ENCODE measurements at regions not wholly inside any gene's neighbourhood (a gene's known extent, or its start where the extent isn't known, plus 50 kb on each side); places are given as distances from the start of the nearest gene placed in this dataset.

- TF ChIP-seq ZNF462 (CRISPR knock-in tag; IDR thresholded peaks at IDR 0.05) = no peak
- no peak for TF ChIP-seq ZNF331 (CRISPR knock-in tag; IDR thresholded peaks at IDR 0.05; ENCODE audit: low read depth)
- no peak for TF ChIP-seq EZH2phosphoT487 (IDR thresholded peaks at IDR 0.05; ENCODE audit: unreplicated experiment)
- no peak for TF ChIP-seq JUNB (IDR thresholded peaks at IDR 0.05; ENCODE audit: unreplicated experiment)
- no peak for TF ChIP-seq NANOG (IDR thresholded peaks at IDR 0.05; ENCODE audit: borderline replicate concordance)
- no peak for TF ChIP-seq STAT1 (IDR thresholded peaks at IDR 0.05; ENCODE audit: unreplicated experiment)
- no peak for TF ChIP-seq ETS1 (IDR thresholded peaks at IDR 0.05)
- TF ChIP-seq CREB1 (CRISPR knock-in tag; IDR thresholded peaks at IDR 0.05; ENCODE audit: low read depth) = no peak
- TF ChIP-seq EZH2 (IDR thresholded peaks at IDR 0.05; ENCODE audit: low read depth, unreplicated experiment) = no peak
- no peak for TF ChIP-seq ZNF114 (CRISPR knock-in tag; IDR thresholded peaks at IDR 0.05)
Observed at GRCh38 chr14:83702619-83703018, 1827.3 kb upstream of the FLRT2 start (continued).

Data from GM23338 (cell line).